Right ventricle myocardium inferior (tissue), 1 donor: ENCODE measurements at regions not wholly inside any gene's neighbourhood (a gene's known extent, or its start where the extent isn't known, plus 50 kb on each side); places are given as distances from the start of the nearest gene placed in this dataset.
"Not testable (repeated sequence)": the region's sequence is repeated elsewhere in the genome, so short reads cannot be mapped to it uniquely, and the experiment has no call there.

Experiments used
- ATAC-seq: fragments of 200-7000 bp; cut with Tn5 transposase; one replicate; pipeline ENCODE4 v1.9.1; 2020; ENCODE audit warnings: mild to moderate bottlenecking, moderate library complexity
- DNase-seq: peaks from one replicate; pipeline ENCODE4 v3.0.0; 2021; ENCODE audit errors: missing footprints
- intact Hi-C: fragments of 100-400 bp; cut with DNase I; formaldehyde crosslinking; loops from one replicate; pipeline ENCODE4 v1.11.0; 2022
- donor health status: DM: no; HTN: yes; CAD: no; lungs with severe emphysema.

- DNase-seq (no peak), ATAC-seq (no peak)
- intact Hi-C loops, result no loop called here
Observed at GRCh38 chr6:12348530-12349511, 58.7 kb downstream of the EDN1 start.

DNA sequence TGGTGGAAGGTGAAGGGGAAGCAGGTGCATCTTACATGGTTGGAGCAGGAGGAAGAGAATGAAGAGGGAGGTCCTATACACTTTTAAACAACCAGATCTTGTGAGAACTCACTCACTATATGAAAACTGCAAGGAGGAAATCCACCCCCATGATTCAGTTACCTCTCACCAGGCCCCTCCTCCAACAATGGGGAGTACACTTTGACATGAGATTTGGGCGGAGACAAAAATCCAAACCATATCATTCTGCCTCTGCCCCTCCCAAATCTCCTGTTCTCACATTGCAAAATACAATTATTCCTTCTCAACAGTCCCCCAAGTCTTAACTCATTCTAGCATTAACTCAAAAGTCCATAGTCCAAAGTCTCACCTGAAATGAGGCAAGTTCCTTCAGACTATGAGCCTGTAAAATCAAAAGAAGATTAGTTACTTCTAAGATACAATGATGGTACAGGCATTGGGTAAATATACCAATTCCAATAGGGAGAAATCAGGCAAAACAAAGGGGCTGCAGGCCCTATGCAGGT is 60.5 kb downstream of the EDN1 start:
- intact Hi-C loops, result no loop called here
- DNase-seq, result no peak
- no peak for ATAC-seq

GRCh38 chr6:12351672-12352071 is 61.5 kb downstream of the EDN1 start:
- ATAC-seq, result no peak
- DNase-seq, result no peak
- intact Hi-C loops, result no loop called here

DNA sequence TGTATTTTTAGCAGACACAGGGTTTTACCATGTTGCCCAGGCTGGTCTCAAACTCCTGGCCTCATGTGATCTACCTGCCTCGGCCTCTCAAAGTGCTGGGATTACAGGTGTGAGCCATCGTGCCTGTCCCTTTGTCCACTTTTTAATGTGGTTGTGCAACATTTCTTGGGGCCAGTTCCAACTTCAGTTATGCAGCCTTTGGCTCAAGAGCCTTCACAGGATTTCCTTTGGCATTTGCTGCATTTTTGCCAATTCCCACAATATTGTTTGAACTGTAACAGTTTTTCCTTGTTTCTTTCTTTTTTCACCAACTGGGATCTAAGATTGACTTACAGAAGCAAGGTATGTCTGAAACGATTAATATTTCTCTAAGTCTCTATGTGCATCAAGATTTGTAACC is 63.6 kb downstream of the EDN1 start:
- no peak for DNase-seq
- no peak for ATAC-seq
- intact Hi-C loops, result no loop called here

DNA sequence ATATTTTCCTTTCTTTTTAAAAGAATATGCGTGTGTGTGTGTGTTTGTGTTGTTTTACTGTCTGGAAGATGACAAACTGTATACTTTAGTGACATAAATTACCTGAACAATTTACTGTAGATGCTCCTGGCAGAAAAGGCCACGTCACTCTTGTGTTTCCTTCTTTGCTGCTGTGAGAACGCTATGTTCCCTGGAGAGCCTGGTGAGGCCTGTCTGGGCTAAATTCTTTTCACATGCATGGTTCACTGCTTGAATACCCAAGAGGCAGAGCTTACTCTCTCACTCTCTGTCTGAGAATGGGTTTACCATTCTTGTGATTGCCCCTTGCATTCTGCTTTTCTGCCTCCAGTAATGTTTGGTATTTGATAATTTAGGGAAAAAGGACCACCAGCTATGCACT is 64.3 kb downstream of the EDN1 start:
- DNase-seq (no peak), ATAC-seq (peak; percentile 80)
- intact Hi-C loops, result no loop called here

DNA sequence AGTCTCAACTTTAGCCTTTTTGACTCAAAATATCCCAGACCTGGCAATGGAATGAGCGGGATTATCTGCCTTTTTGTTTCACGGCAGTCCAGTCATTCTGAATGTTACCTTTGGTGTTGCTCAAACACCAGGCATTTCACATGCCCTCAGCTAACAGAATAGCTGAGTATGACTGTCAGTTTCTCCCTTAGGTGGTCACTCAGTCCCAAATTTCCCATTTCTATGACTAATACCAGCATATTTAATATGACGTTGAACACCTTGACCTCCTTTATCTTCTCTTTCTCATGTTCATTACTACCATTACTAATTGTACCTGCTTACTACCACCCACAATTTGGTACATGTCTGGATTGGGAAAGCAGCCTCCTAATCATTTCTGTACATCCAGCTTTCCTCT is 65.2 kb downstream of the EDN1 start:
- ATAC-seq, result no peak
- intact Hi-C loops, result no loop called here
- DNase-seq, result no peak

DNA sequence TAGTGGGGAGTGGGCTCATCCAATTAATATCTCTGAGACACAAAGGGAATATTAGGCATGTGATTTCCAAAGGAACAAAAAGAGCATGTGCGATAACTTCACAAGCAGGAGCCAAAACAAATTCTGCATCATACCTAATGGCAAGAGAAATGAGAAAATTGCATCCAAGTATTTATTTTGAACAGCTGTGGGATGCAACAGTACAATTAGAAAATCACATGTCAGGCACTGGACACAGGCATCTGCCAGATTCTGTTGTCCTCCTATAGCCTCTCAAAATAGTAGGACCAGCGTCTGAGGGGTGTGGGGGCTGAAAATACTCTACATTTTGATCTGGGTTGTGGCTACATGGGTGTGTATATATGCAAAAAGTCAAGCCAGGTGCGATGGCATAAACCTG is 66.3 kb downstream of the EDN1 start:
- intact Hi-C loops, result no loop called here
- ATAC-seq (no peak), DNase-seq (no peak)

- ATAC-seq (no peak), DNase-seq (no peak)
- intact Hi-C loops, result no loop called here
Observed at GRCh38 chr6:12356983-12357972, 67.1 kb downstream of the EDN1 start.

GRCh38 chr6:12359036-12359435 is 68.9 kb downstream of the EDN1 start:
- DNase-seq, result no peak
- no peak for ATAC-seq
- intact Hi-C loops, result no loop called here

- DNase-seq (no peak), ATAC-seq (no peak)
- intact Hi-C loops, result no loop called here
Observed at GRCh38 chr6:12361042-12361765, 71.0 kb downstream of the EDN1 start.

DNA sequence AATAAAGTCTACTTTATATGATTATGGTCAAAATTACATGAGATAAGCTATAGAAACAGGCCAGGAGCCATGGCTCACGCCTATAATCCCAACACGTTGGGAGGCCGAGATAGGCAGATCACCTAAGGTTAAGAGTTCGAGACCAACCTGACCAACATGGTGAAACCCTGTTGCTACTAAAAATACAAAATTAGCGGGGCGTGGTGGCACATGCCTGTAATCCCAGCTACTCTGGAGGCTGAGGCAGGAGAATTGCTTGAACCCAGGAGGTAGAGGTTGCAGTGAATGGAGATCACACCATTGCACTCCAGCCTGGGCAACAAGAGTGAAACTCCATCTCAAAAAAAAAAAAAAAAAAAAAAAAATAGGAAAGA is 73.1 kb downstream of the EDN1 start:
- ATAC-seq, intact Hi-C loops, DNase-seq: not testable (repeated sequence)

DNA sequence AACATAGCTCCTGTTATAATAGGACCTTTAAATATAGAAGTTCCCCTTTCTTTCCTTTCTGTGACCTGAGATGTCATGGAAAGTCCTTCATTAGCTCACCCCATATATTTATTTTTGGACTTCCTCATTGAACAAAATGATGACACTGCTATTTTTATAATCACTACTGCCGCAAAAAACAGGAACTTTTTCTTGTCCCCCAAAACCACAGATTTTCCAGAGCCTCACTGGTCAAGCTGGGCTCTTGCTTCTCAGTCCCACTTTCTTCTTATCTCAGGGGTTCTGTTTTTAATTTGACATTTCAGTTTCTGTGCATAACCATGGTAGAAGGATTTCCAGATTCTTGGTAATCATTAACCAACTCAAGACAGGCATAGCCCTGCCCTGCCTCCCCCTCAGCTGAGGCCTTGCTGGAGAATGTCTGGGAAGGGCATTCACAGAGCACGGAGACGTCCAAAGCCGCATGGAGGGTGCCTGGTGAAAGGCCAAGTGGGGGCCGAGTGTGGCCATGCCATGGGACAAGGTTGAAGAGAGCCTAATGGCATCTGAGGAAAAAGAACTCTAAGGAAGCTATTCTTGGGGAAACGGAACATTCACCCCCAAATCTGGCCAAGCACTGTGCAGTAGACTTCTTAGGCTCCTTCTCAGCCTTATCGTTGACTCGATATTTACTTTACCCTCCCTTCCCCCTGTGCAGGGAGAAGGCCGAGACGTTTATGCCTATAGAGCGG is 73.7 kb downstream of the EDN1 start:
- intact Hi-C loops, result no loop called here
- DNase-seq (no peak), ATAC-seq (no peak)

DNA sequence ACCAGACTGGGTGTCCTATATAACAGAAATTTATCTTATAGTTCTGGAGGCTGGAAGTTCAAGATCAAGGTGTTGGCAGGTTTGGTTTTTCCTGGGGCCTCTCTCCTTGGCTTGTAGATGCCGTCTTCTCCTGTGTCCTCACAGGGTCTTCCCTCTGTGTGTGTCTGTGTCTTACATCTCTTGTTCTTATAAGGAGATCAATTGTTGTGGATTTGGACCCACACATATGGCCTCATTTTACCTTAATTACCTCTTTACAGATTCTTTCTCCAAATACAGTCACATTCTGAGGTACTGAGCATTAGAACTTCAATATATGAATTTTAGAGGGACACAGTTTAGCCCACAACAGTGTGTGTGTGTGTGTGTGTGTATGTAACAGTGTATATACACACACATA is 74.5 kb downstream of the EDN1 start:
- ATAC-seq (no peak), DNase-seq (no peak)
- intact Hi-C loops, result no loop called here

GRCh38 chr6:12366731-12367130 is 76.6 kb downstream of the EDN1 start:
- DNase-seq (no peak), ATAC-seq (no peak)
- intact Hi-C loops, result no loop called here

- ATAC-seq (no peak), DNase-seq (no peak)
- intact Hi-C loops, result no loop called here
Observed at GRCh38 chr6:12367412-12367811, 77.3 kb downstream of the EDN1 start.

DNA sequence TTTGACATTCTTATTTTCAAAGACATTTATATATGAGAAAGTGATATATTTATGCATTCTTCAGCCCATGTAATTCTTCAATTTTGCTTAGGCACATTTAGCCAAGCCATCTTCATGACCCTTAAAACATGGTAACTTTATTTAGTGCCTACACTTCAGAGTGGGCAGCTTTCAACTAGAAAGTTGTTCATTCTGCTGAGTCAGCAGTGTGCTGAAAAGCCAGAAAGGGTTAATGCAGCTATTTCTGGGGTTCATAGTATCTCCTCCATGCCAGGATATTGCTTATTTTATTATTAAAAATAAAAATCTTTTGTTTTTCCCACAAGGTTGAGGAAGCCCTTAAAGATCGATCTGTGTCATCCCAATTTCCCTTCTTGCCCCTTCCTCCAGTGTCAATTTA is 79.2 kb downstream of the EDN1 start:
- ATAC-seq, result no peak

GRCh38 chr6:12369781-12370262 is 79.7 kb downstream of the EDN1 start:
- ATAC-seq (peak; percentile 10), DNase-seq (no peak)
- intact Hi-C loops, result no loop called here

More for the DNA sequence above, 79.2 kb downstream of the EDN1 start:
- intact Hi-C loops, result no loop called here
- no peak for DNase-seq

DNA sequence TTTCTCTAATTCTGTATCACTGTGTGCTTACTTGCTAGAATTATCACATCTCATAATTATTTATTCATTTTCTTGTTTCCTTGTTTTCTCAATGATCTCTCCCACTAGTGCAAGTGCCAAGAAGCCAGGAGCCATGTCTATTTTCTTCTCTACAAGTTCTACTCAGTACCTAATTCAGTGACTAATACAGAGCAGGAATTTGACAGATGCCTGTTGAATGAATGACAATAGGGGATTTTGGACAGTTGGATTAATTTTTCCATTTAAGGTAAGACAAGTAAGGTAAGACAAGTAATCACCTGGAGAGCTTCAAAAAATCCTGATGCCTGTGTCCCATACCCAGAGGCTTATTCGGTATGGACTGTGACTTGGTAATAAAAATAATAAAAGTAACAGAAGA is 81.0 kb downstream of the EDN1 start:
- no peak for ATAC-seq
- no peak for DNase-seq
- intact Hi-C loops, result no loop called here
